ENCODE measurements at regions not wholly inside any gene's neighbourhood (a gene's known extent, or its start where the extent isn't known, plus 50 kb on each side); places are given as distances from the start of the nearest gene placed in this dataset.

- TF ChIP-seq FOS (IDR thresholded peaks at IDR 0.05; ENCODE audit: low read depth, low read length) (no peak), RAD21 (IDR thresholded peaks at IDR 0.05; ENCODE audit: low read length) (no peak)
- Histone ChIP-seq H3K18ac (ENCODE audit: low read depth, low read length) (no peak overlapping the region), H3K27ac (ENCODE audit: insufficient read depth, low read length) (no peak overlapping the region), H3K79me1 (ENCODE audit: low read depth in 1 of 2, low read length in 2 of 2) (no peaks in the 10 kb centered on the region), H2AK5ac (ENCODE audit: low read depth, low read length) (no peak overlapping the region), H3K56ac (ENCODE audit: extremely low read depth, insufficient read depth, low read length) (no peak overlapping the region), H2BK20ac (ENCODE audit: low read depth, low read length) (no peak overlapping the region), H3K27me3 (ENCODE audit: control insufficient read depth, insufficient read depth, low read length) (no peaks in the 10 kb centered on the region), H4K20me1 (ENCODE audit: insufficient read depth, low read length) (no peaks in the 10 kb centered on the region), H4K91ac (ENCODE audit: insufficient read depth, low read depth, low read length) (no peak overlapping the region), H3K4ac (ENCODE audit: low read depth, low read length) (no peak overlapping the region), H3K4me2 (ENCODE audit: low read depth, low read length) (no peak overlapping the region), H2BK5ac (ENCODE audit: low read depth, low read length, poor library complexity, severe bottlenecking) (no peak overlapping the region), H3K14ac (replicated peaks; ENCODE audit: low read depth, low read length) (no peak overlapping the region), H4K5ac (ENCODE audit: low read depth, low read length) (no peak overlapping the region), H2AK9ac (replicated peaks; ENCODE audit: low read depth, low read length, poor library complexity) (no peak overlapping the region), H3K9me1 (ENCODE audit: insufficient read depth, low read length) (no peaks in the 10 kb centered on the region), H4K8ac (ENCODE audit: low read depth in 2 of 2, low read length in 2 of 2) (no peak overlapping the region), H2AFZ (replicated peaks; ENCODE audit: low read length, poor library complexity) (no peak overlapping the region), H3K4me3 (ENCODE audit: insufficient read depth, low read depth, low read length) (no peak overlapping the region), H3K4me1 (ENCODE audit: control insufficient read depth, insufficient read depth, low read length) (no peaks in the 10 kb centered on the region), H3K9me3 (ENCODE audit: control insufficient read depth, insufficient read depth, low read length) (peaks cover 30% of the 10 kb centered on the region), H2BK120ac (ENCODE audit: low read depth, low read length) (no peak overlapping the region), H3K23ac (ENCODE audit: low read depth, low read length) (no peak overlapping the region), H3K36me3 (ENCODE audit: control insufficient read depth, insufficient read depth, low read length) (no peaks in the 10 kb centered on the region), H3K9ac (ENCODE audit: low read depth, low read length) (no peak overlapping the region), H2BK15ac (ENCODE audit: low read depth, low read length) (no peak overlapping the region)
- ChIA-PET CTCF (no interaction called here), POLR2A (ENCODE audit: unreplicated experiment) (no interaction called here)
- WGBS, 2 experiments (ENCODE audit: extremely low coverage in 2 of 2, insufficient read length in 1 of 2): 71% methylated on average over 1 of the region's 6 CpGs; no CpG with 5 or more reads in 1 of the 2 experiments
- no peak for ATAC-seq (ENCODE audit: low read depth)
- no peak for DNase-seq
- no TSS peak for BruUV-seq (replicated peaks)
- in situ Hi-C loops (cut with MboI; ENCODE audit: low sequenced_read_pairs) (no loop called here), intact Hi-C loops (cut with micrococcal nuclease) (no loop called here), dilution Hi-C loops (cut with HindIII; ENCODE audit: low sequenced_read_pairs, unreplicated experiment) (no loop called here)
Observed at GRCh38 chr9:135251331-135251761, 163.9 kb downstream of the OLFM1 start.

Data from IMR-90 (cell line).